HG03460 (cell line): ENCODE measurements at regions not wholly inside any gene's neighbourhood (a gene's known extent, or its start where the extent isn't known, plus 50 kb on each side); places are given as distances from the start of the nearest gene placed in this dataset.
"Not testable (repeated sequence)": the region's sequence is repeated elsewhere in the genome, so short reads cannot be mapped to it uniquely, and the experiment has no call there.

Source experiments
- ATAC-seq: cut with Tn5 transposase; IDR thresholded peaks from one replicate; pipeline ENCODE4 v1.9.1; 2021; ENCODE audit not compliant: unreplicated experiment

GRCh38 chr6:100103194-100103593 lies 109.2 kb upstream of the MCHR2 start:
- ATAC-seq = no peak

DNA sequence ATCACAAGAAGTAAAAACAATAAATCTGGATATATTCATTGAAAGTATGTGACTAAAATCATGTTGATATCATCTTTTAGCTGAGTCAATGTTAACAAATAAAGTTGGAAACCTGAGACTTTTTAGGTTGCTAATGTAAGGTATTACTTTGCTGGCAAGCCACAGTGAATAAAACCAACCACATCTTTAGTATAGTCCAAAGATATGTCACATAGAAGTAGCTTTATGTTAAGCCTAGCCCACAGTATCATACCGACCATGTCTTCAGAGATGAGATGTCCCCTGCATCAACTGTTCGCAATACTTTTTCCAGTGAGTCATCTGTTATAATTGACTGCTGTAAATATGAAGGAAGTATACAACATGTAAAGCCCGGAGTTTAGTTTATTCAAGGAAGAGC lies 107.6 kb upstream of the MCHR2 start:
- no peak for ATAC-seq

- no peak for ATAC-seq
Observed at GRCh38 chr6:100100776-100101175, 106.8 kb upstream of the MCHR2 start.

DNA sequence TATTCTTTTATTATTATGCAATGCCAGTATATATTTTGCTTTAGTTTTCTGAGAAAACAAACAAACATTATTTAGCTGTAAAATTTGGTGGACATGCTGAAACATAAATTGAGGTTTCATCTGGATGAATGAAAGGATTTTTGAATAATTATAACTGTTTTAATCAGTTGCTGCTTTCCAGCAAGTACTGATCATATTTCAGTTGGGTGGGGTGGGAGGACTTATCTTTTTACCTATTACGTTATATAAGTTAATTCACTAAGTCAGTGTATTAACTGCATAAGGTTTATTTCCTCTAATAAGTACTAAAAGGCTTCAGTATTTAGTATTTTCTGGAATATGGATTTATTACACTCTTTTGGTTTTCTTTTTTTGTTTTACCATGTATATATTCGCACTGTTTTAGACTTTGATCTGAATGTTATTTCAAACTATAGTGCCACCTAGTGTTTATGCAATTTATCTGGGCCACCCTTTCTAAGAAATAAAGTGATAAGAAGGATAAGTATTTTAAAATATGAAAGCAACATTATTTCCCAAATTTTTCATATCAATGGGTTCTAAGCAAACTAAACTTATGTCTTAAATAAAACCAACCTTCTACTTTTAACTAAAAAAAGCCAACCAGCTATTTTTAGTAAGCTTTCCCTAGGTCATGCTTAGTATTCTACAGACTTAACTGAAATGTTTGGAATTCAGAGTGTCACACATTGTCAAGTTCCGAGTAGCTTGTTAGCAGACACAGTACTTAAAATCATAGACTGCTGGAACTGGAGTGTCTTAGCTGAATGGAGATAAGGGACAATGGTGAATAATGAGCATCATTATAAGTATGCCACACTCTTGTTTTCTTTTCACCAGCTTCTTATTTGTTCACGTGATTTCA lies 105.4 kb upstream of the MCHR2 start:
- ATAC-seq = no peak

GRCh38 chr6:100096936-100097335 lies 102.9 kb upstream of the MCHR2 start:
- ATAC-seq = no peak

GRCh38 chr6:100096341-100096740 lies 102.3 kb upstream of the MCHR2 start:
- no peak for ATAC-seq

DNA sequence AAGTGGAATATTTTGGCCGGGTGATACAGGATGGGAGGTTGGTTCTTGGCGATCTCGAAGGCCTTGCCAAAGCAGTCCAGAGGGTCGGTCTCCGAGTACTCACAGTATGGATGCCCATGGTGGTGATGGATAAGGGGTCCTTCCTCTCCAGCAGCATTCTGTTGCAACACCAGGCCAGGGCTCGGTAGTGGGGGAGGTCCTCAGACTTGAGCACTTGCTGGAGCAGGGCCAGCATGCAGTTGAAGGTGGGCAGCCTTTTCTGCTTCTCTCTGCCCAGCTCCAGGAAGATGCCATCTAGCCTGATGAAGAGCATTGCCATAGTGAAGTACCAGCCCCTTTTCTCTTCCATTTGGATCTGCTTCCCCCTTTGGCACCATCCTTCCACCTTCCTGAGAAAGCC lies 99.4 kb upstream of the MCHR2 start:
- no peak for ATAC-seq

DNA sequence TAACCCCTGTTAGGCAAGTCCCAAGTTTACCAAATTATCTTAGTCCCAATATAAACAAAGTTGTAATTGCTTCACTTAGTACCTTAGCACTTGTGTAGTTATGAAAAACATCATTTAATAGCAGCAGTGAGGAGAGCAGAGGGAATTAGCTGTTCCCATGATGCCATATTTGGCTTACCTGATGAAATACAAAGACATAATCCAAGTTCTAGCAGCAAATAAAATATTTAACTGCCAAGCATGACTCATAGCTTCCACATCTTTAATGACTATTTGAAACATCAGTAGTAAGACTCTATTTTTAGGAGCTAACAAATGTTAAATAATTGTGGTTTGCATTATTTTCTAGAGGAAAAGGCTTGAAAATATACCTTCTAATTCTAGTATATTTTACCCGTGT lies 94.0 kb upstream of the MCHR2 start:
- no peak for ATAC-seq

DNA sequence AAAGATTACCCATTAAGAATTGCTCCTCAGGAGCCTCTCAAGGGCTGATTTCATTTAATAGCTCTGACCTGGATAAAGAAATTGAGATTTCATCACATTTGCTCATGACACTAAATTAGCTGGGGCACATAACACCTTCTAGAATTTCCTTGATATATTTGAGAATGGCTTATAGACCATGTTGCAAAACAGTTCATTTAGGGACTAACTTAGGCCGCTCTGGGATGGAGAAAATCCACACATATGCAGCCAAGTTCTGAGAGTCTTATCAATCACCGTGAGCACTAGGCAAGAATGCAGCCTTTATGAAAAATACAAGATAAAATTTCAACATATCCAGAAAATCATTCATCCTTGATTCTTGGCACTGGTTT lies 91.0 kb upstream of the MCHR2 start:
- ATAC-seq = no peak

DNA sequence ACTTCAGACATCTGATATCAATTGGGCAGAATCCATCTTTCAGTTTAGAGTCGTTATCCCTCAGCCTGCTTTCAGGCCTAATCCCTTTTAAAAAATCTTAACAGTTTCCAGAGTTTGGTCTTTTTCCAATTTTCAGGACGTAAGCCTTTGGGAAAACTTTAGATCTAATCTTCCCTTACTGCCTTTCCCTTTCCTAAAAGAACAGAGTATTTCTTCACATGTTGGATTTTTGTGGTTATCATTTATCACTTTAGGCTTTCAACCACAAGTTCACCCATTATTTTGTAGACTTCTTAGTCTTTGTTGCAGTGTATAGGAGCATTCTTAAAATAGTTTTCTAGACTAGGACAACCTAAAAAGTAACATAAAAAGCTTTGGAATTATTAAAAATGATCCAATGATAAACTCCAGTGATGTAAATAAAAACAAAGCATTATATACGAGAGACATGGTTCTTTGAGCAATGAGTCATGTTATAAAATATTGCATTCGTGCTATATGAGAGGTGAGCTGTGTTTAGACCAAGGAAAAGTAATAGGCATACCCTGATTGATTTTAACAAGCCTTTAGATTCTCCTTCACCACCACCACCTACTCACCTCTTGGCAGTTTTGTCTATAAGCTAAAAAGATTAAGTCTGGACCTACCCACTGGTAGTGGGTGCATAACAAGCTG lies 90.4 kb upstream of the MCHR2 start:
- ATAC-seq = no peak

GRCh38 chr6:100078509-100078908 lies 84.5 kb upstream of the MCHR2 start:
- ATAC-seq = no peak

DNA sequence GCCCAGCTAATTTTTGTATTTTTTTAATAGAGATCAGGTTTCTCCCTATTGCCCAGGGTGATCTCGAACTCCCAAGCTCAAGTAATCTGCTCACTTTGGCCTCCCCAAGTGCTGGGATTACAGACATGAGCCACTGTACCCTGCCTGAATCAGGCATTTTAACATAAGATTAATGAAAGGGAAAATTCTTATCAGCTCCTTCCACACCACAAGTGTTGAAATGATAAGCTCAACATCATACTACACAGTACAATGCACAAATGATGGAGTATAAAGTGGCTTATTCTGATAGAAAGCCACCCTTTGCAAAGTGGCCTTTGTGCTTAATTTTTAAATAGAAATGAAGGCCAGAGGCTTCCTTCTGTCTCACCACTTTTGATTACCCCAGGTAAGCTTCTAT lies 71.3 kb upstream of the MCHR2 start:
- ATAC-seq = no peak

DNA sequence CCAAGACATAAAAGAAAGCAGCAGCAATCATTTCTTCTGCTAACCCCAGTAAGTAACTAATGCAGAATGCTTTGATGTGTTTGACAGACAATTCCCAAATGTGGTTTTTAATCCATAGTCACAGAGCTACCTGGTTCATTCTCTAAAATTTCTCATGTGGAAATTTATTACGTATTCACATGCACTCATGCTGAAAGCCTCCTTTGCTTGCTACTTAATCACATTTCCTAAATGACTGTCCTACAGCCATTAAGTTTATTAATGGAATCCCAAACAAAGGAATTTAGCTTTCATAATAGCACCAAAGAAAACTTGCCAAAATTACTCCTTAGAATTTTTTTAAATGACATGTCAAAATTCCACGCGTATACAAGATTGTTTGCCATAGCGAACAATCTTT lies 68.6 kb upstream of the MCHR2 start:
- no peak for ATAC-seq

DNA sequence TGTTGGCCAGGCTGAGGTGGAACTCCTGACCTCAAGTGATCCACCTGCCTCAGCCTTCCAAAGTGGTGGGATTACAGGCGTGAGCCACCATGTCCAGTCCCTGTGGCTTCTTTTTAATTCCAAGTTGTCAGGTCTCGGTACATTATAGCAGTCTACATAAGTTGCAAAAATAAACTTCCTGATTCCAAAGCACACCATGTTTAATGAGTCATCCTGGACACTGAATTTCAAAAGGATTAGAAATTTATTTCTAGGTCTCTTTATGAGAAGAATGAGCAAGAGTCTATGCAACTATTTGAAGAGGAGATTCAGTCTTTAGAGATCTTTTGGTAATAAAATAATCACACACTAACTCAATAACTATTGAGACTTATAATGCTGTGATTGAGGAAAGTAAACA lies 63.9 kb upstream of the MCHR2 start:
- no peak for ATAC-seq

GRCh38 chr6:100050550-100050949 lies 56.5 kb upstream of the MCHR2 start:
- ATAC-seq = no peak

- ATAC-seq = not testable (repeated sequence)
Observed at GRCh38 chr6:100043961-100044360, 49.9 kb upstream of the MCHR2 start.
